Fibroblast of villous mesenchyme (primary cell): ENCODE measurements at regions not wholly inside any gene's neighbourhood (a gene's known extent, or its start where the extent isn't known, plus 50 kb on each side); places are given as distances from the start of the nearest gene placed in this dataset.

Experiments
- DNase-seq: peaks from one replicate; pipeline ENCODE4 v3.0.0-alpha.2; 2010; ENCODE audit warnings: low read depth
- H3K4me3 ChIP-seq: 2 replicates; pipeline ENCODE4 v1.5.1; 2011; ENCODE audit warnings: low read depth, mild to moderate bottlenecking, low read length
- CTCF ChIP-seq: IDR thresholded peaks from 2 replicates; pipeline ENCODE4 v1.5.1; 2012; ENCODE audit warnings: low read depth, mild to moderate bottlenecking, low read length; ENCODE audit not compliant: insufficient read depth

GRCh38 chr2:107418708-107419107, 408.0 kb upstream of the RGPD4 start:
- no peak for TF ChIP-seq CTCF
- no peak for DNase-seq
- H3K4me3 ChIP-seq: no peak overlapping the region

GRCh38 chr2:107419191-107419590, 407.5 kb upstream of the RGPD4 start:
- no peak for DNase-seq
- H3K4me3 ChIP-seq: no peak overlapping the region
- no peak for TF ChIP-seq CTCF

GRCh38 chr2:107428781-107429180, 397.9 kb upstream of the RGPD4 start:
- TF ChIP-seq CTCF: no peak
- DNase-seq: no peak
- no peak overlapping the region for H3K4me3 ChIP-seq

- no peak overlapping the region for H3K4me3 ChIP-seq
- DNase-seq: no peak
- TF ChIP-seq CTCF: no peak
Measured at GRCh38 chr2:107430006-107430405, 396.7 kb upstream of the RGPD4 start.

GRCh38 chr2:107430596-107431266, 396.0 kb upstream of the RGPD4 start:
- TF ChIP-seq CTCF: no peak
- H3K4me3 ChIP-seq: no peak overlapping the region
- DNase-seq: no peak

GRCh38 chr2:107436281-107436680, 390.4 kb upstream of the RGPD4 start:
- no peak overlapping the region for H3K4me3 ChIP-seq
- no peak for TF ChIP-seq CTCF
- no peak for DNase-seq

GRCh38 chr2:107437265-107437664, 389.4 kb upstream of the RGPD4 start:
- DNase-seq: no peak
- H3K4me3 ChIP-seq: no peak overlapping the region
- TF ChIP-seq CTCF: no peak
